Activated B cell treated with CpG ODN at 0.5 μM for 24 hours (primary cell): ENCODE measurements at regions not wholly inside any gene's neighbourhood (a gene's known extent, or its start where the extent isn't known, plus 50 kb on each side); places are given as distances from the start of the nearest gene placed in this dataset.

Experiments used
- ATAC-seq: fragments of 200-7000 bp; cut with Tn5 transposase; one replicate; pipeline ENCODE4 v1.10.0; 2021; ENCODE audit warnings: low read depth, mild to moderate bottlenecking, moderate library complexity
- CTCF ChIA-PET: fragments of 350-600 bp; sonication (Branson Sonifier 250); formaldehyde crosslinking; loops from one replicate; lab custom pipeline; 2021; ENCODE audit warnings: antibody characterized with exemption; lab: Charles Lee
- POLR2A ChIA-PET: fragments of 350-600 bp; sonication (Branson Sonifier 250); formaldehyde crosslinking; loops from one replicate; lab custom pipeline; 2021; ENCODE audit warnings: antibody characterized with exemption; lab: Charles Lee
- DNase-seq: peaks from one replicate; pipeline ENCODE4 v3.0.0; 2022
- H3K27ac Mint-ChIP-seq: one replicate; pipeline ENCODE4 v1.8.0; 2020; ENCODE audit warnings: mixed read lengths
- H3K27me3 Mint-ChIP-seq: one replicate; pipeline ENCODE4 v1.8.0; 2021; ENCODE audit warnings: mixed read lengths
- H3K36me3 Mint-ChIP-seq: one replicate; pipeline ENCODE4 v1.8.0; 2021; ENCODE audit warnings: low read depth, mixed read lengths
- H3K4me1 Mint-ChIP-seq: one replicate; pipeline ENCODE4 v1.8.0; 2021; ENCODE audit warnings: mixed read lengths
- H3K4me3 Mint-ChIP-seq: one replicate; pipeline ENCODE4 v1.8.0; 2020; ENCODE audit warnings: mild to moderate bottlenecking, mixed read lengths
- H3K9me3 Mint-ChIP-seq: one replicate; pipeline ENCODE4 v1.8.0; 2020; ENCODE audit warnings: mixed read lengths
- CTCF ChIP-seq: fragments of 200-600 bp; IDR thresholded peaks from one replicate; pipeline ENCODE4 v1.8.0; 2022; ENCODE audit warnings: antibody characterized with exemption, mild to moderate bottlenecking
- intact Hi-C: fragments of 100-400 bp; cut with micrococcal nuclease; formaldehyde crosslinking; loops from one replicate; pipeline ENCODE4 v1.15.1; 2024

- ATAC-seq (no peak), DNase-seq (no peak)
- no peaks in the 10 kb centered on the region for H3K36me3 Mint-ChIP-seq
- POLR2A ChIA-PET = no interaction called here
- intact Hi-C loops = no loop called here
- no peaks in the 10 kb centered on the region for H3K27me3 Mint-ChIP-seq
- no peak for TF ChIP-seq CTCF
- CTCF ChIA-PET = no interaction called here
- no peak overlapping the region for H3K4me3 Mint-ChIP-seq
- no peaks in the 10 kb centered on the region for H3K4me1 Mint-ChIP-seq
- H3K27ac Mint-ChIP-seq = no peak overlapping the region
- no peaks in the 10 kb centered on the region for H3K9me3 Mint-ChIP-seq
These were observed 276.2 kb downstream of the MDFIC start for GRCh38 chr7:115198143-115198542.

GRCh38 chr7:115195208-115195607 lies 273.3 kb downstream of the MDFIC start:
- no peaks in the 10 kb centered on the region for H3K9me3 Mint-ChIP-seq
- H3K4me3 Mint-ChIP-seq = no peak overlapping the region
- intact Hi-C loops = no loop called here
- H3K36me3 Mint-ChIP-seq = no peaks in the 10 kb centered on the region
- TF ChIP-seq CTCF = no peak
- ChIA-PET CTCF (no interaction called here), POLR2A (no interaction called here)
- no peak overlapping the region for H3K27ac Mint-ChIP-seq
- no peaks in the 10 kb centered on the region for H3K27me3 Mint-ChIP-seq
- H3K4me1 Mint-ChIP-seq = no peaks in the 10 kb centered on the region
- ATAC-seq (no peak), DNase-seq (no peak)

- H3K27me3 Mint-ChIP-seq = peaks cover 2% of the 10 kb centered on the region
- POLR2A ChIA-PET = interaction anchor here (0.7 kb wide), 1 partner anchor 296 kb away, joined by 3 read pairs; no protein-coding TSS in a partner anchor
- CTCF ChIA-PET = no interaction called here
- peaks cover 2% of the 10 kb centered on the region for H3K9me3 Mint-ChIP-seq
- H3K27ac Mint-ChIP-seq = no peak overlapping the region
- intact Hi-C loops = no loop called here
- no peaks in the 10 kb centered on the region for H3K36me3 Mint-ChIP-seq
- DNase-seq (no peak), ATAC-seq (no peak)
- TF ChIP-seq CTCF = no peak
- H3K4me3 Mint-ChIP-seq = no peak overlapping the region
- H3K4me1 Mint-ChIP-seq = no peaks in the 10 kb centered on the region
These were observed 269.6 kb downstream of the MDFIC start for GRCh38 chr7:115191526-115191925.

DNA sequence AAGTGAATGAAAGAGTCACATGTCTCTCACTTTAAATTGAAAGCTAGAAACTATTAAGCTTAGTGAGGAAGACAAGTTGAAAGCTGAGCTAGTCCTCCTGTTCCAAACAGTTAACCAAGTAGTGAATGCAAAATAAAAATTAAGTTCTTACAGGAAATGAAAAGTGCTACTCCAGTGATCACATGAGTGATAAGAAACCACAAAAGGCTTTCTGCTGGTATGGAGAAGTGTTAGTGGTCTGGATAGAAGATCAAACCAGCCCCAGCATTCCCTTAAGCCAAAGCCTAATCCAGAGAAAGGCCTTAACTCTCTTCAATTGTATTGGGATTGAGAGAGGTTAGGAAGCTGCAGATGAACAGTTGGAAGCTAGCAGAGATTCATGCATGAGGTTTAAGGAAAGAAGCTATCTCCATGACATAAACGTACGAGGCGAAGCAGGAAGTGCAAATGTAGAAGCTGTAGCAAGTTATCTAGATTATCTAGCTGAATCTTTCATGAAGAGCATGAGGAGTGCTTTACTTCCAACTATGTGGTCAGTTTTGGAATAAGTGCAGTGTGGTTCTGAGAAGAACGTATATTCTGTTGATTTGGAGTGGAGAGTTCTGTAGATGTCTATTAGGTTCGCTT lies 261.6 kb downstream of the MDFIC start:
- intact Hi-C loops = no loop called here
- POLR2A ChIA-PET = no interaction called here
- peak overlapping the region; percentile 33 for H3K4me3 Mint-ChIP-seq

GRCh38 chr7:115178835-115179234 lies 256.9 kb downstream of the MDFIC start:
- POLR2A ChIA-PET = no interaction called here
- TF ChIP-seq CTCF = no peak
- H3K27ac Mint-ChIP-seq = no peak overlapping the region
- no peak for ATAC-seq
- H3K4me1 Mint-ChIP-seq = peaks cover 20% of the 10 kb centered on the region
- CTCF ChIA-PET = no interaction called here
- no peaks in the 10 kb centered on the region for H3K9me3 Mint-ChIP-seq
- H3K36me3 Mint-ChIP-seq = no peaks in the 10 kb centered on the region
- no peak for DNase-seq
- intact Hi-C loops = no loop called here
- H3K4me3 Mint-ChIP-seq = no peak overlapping the region
- H3K27me3 Mint-ChIP-seq = peaks cover 5% of the 10 kb centered on the region

More for the DNA sequence above, 261.6 kb downstream of the MDFIC start:
- CTCF ChIA-PET = no interaction called here
- peaks cover 2% of the 10 kb centered on the region for H3K9me3 Mint-ChIP-seq
- DNase-seq (no peak), ATAC-seq (peak; percentile 21)
- no peak for TF ChIP-seq CTCF
- peaks cover 23% of the 10 kb centered on the region for H3K4me1 Mint-ChIP-seq
- peaks cover 2% of the 10 kb centered on the region for H3K27me3 Mint-ChIP-seq
- H3K36me3 Mint-ChIP-seq = no peaks in the 10 kb centered on the region
- no peak overlapping the region for H3K27ac Mint-ChIP-seq
